ENCODE measurements at regions not wholly inside any gene's neighbourhood (a gene's known extent, or its start where the extent isn't known, plus 50 kb on each side); places are given as distances from the start of the nearest gene placed in this dataset.
A peak's percentile ranks its signal among the peaks of the same experiment; 100 is the strongest.
"Not testable (repeated sequence)": the region's sequence is repeated elsewhere in the genome, so short reads cannot be mapped to it uniquely, and the experiment has no call there.

GRCh38 chr13:28607187-28607955, 51.6 kb upstream of the POMP start:
- intact Hi-C loops (cut with DNase I), result no loop called here
- ATAC-seq (ENCODE audit: poor library complexity), result no peak
- DNase-seq, result no peak

GRCh38 chr13:28606466-28606865, 52.5 kb upstream of the POMP start:
- intact Hi-C loops (cut with DNase I), result no loop called here
- ATAC-seq (ENCODE audit: poor library complexity) (no peak), DNase-seq (no peak)

DNA sequence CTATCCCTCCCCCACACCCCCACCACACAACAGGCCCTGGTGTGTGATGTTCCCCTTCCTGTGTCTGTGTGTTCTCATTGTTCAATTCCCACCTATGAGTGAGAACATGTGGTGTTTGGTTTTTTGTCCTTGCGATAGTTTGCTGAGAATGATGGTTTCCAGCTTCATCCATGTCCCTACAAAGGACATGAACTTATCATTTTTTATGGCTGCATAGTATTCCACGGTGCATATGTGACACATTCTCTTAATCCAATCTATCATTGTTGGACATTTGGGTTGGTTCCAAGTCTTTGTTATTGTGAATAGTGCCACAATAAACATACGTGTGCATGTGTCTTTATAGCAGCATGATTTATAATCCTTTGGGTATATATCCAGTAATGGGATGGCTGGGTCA, 53.8 kb upstream of the POMP start:
- intact Hi-C loops (cut with DNase I); ATAC-seq (ENCODE audit: poor library complexity); DNase-seq: not testable (repeated sequence)

DNA sequence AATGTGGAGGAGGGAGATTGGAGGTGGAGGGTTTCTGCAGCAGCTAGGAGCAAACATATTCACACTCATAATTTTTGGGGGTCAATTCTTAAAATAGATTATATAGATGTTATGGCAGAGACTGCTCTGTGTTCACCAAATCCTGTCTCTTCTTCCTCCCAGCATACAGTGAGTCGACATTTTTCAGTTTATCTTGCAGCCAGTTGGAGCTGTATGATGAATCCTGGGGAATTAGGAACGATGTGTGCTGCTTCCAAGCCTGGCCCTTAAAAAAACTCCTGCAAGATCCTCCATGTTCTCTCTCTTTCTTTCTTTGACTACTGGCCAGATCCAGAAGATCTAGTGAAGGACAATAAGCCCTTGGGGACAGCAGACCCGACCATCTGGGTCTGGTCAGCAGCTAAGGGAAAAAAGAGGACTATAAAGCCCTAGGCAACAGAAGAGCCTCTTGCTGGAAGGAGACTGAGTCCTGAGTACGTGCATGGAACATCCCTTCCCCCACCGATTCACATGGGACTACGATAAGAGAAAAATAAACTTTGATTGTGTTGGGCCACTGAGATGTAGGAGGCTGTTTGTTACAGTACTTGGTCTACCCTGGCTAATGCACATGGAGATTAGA, 55.8 kb upstream of the POMP start:
- intact Hi-C loops (cut with DNase I), result no loop called here
- peak; percentile 68 for ATAC-seq (ENCODE audit: poor library complexity)
- no peak for DNase-seq

DNA sequence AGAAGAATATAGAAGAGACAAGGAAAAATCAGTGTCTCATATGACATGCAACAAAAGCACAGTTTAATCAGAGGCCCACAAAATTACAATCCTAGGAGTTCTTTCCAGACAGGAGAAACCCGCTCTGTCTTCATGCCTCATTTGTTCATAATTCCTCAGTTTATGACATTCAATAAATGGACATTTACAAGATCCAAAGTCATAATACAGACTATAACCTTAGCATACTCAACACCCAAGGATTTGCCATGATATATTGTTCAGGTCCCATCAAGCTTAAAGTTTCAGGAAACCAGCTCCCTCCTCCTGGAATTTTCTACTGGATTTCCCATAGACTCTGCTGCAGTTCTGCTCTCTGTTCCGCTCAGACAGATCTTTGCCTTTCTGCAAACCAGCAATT, 56.4 kb upstream of the POMP start:
- ATAC-seq (ENCODE audit: poor library complexity) (no peak), DNase-seq (no peak)
- intact Hi-C loops (cut with DNase I), result no loop called here

GRCh38 chr13:28601581-28601980, 57.3 kb upstream of the POMP start:
- DNase-seq (no peak), ATAC-seq (ENCODE audit: poor library complexity) (no peak)
- intact Hi-C loops (cut with DNase I), result no loop called here

- intact Hi-C loops (cut with DNase I), result no loop called here
- ATAC-seq (ENCODE audit: poor library complexity), result peak; percentile 43
- no peak for DNase-seq
Measured at GRCh38 chr13:28597641-28598040, 61.3 kb upstream of the POMP start.

DNA sequence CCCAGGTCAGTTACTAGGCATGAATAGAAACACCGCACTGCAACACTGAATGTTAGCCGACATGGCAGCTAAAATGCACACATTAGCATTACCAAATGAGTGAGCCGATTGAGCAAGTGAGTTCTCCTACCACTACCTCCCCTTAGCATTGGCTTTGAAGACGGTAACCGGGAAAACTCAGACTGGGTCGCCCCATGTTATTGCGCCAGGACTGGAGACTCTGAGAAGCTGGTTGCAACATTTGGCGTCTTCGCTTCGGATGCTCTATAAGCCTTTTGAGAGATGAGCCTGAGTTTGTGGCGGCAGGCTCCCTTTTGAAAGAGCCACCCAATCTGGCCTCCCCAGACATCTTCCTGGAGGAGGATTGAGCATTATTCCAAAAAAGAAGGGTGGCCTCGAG, 68.5 kb upstream of the POMP start:
- ATAC-seq (ENCODE audit: poor library complexity), result no peak
- DNase-seq, result no peak
- intact Hi-C loops (cut with DNase I), result no loop called here

GRCh38 chr13:28588296-28588695, 70.6 kb upstream of the POMP start:
- DNase-seq (no peak), ATAC-seq (ENCODE audit: poor library complexity) (no peak)
- intact Hi-C loops (cut with DNase I), result no loop called here

- intact Hi-C loops (cut with DNase I), result no loop called here
- DNase-seq (no peak), ATAC-seq (ENCODE audit: poor library complexity) (no peak)
Measured at GRCh38 chr13:28587174-28587540, 71.8 kb upstream of the POMP start.

- ATAC-seq (ENCODE audit: poor library complexity) (no peak), DNase-seq (no peak)
- intact Hi-C loops (cut with DNase I), result no loop called here
Measured at GRCh38 chr13:28586439-28587173, 72.3 kb upstream of the POMP start.

- no peak for ATAC-seq (ENCODE audit: poor library complexity)
- intact Hi-C loops (cut with DNase I), result no loop called here
- DNase-seq, result no peak
Measured at GRCh38 chr13:28585561-28585960, 73.4 kb upstream of the POMP start.

GRCh38 chr13:28584873-28585381, 74.0 kb upstream of the POMP start:
- no peak for DNase-seq
- intact Hi-C loops (cut with DNase I), result no loop called here
- no peak for ATAC-seq (ENCODE audit: poor library complexity)

DNA sequence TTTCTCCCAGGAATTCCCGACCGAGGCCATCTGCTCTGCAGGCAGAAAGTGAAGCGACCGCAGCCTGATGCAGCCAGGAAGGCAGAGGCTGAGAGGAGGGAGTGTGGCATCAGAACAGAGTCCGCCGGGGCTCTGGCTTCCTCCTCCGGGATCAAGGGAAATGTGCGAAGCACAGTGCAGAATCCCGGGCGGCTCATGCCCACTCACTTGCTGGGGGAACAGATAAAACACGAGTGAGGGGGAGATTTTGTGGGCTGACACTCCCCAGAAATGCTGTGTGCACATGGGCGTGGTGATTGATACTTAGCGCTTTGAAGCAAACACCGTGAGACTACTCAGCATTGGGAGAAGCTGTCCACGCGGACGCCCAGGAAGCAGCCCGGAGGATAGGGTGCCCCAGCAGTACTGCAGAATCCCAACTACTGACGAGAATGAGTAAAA, 75.3 kb upstream of the POMP start:
- DNase-seq (no peak), ATAC-seq (ENCODE audit: poor library complexity) (no peak)
- intact Hi-C loops (cut with DNase I), result no loop called here

DNA sequence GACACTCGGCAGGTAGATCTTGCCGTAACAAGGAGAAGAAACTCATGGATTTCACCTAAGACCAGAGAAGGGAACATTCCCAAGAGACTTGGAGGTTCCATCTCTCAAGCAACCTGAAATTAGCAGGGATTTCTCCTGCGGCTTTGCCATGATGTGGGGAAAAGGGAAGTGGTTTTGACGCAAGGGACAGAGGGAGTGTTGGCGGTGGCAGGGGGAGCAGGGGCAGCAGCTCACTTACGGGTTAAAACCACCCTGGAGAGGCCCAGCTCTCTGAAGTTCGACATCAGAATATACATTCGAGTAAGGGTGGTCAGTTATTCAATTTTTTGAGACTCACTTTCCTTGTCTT, 76.1 kb upstream of the POMP start:
- DNase-seq, result no peak
- intact Hi-C loops (cut with DNase I), result no loop called here
- ATAC-seq (ENCODE audit: poor library complexity), result no peak

GRCh38 chr13:28582225-28582891, 76.6 kb upstream of the POMP start:
- ATAC-seq (ENCODE audit: poor library complexity), result no peak
- DNase-seq, result no peak
- intact Hi-C loops (cut with DNase I), result no loop called here

- intact Hi-C loops (cut with DNase I), result no loop called here
- ATAC-seq (ENCODE audit: poor library complexity) (no peak), DNase-seq (no peak)
Measured at GRCh38 chr13:28581451-28581850, 77.5 kb upstream of the POMP start.

DNA sequence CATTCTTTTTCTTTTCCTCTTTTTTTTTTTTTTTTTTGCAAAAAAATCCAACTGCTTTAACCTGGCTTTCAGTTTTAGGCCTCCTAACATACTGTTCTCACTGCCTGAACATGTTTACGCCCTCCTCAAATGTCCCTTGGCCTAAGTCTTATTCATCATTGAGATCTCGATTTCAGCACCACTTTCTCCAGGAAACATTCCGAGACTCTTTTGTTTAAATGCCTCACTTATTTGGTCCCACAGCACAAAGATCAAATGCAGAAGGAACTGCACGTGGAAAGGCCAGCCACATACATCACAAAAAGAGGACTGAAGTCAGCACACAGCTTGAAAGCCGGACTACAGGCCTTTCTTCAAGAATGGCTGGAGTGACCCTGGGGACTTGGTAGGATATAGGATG, 79.2 kb upstream of the POMP start:
- intact Hi-C loops (cut with DNase I), result no loop called here
- ATAC-seq (ENCODE audit: poor library complexity) (no peak), DNase-seq (no peak)

- no peak for DNase-seq
- ATAC-seq (ENCODE audit: poor library complexity), result no peak
- intact Hi-C loops (cut with DNase I), result no loop called here
Measured at GRCh38 chr13:28579322-28579721, 79.6 kb upstream of the POMP start.
